HG03025 (cell line): ENCODE measurements at regions not wholly inside any gene's neighbourhood (a gene's known extent, or its start where the extent isn't known, plus 50 kb on each side); places are given as distances from the start of the nearest gene placed in this dataset.

Source experiments
- ATAC-seq: cut with Tn5 transposase; IDR thresholded peaks from one replicate; pipeline ENCODE4 v1.9.1; 2021; ENCODE audit warnings: mild to moderate bottlenecking, moderate library complexity; ENCODE audit not compliant: unreplicated experiment, low FRiP score

GRCh38 chr5:148708854-148709253 is 54.5 kb upstream of the HTR4 start:
- ATAC-seq = no peak

- no peak for ATAC-seq
Measured at GRCh38 chr5:148711961-148712360, 57.6 kb upstream of the HTR4 start.

DNA sequence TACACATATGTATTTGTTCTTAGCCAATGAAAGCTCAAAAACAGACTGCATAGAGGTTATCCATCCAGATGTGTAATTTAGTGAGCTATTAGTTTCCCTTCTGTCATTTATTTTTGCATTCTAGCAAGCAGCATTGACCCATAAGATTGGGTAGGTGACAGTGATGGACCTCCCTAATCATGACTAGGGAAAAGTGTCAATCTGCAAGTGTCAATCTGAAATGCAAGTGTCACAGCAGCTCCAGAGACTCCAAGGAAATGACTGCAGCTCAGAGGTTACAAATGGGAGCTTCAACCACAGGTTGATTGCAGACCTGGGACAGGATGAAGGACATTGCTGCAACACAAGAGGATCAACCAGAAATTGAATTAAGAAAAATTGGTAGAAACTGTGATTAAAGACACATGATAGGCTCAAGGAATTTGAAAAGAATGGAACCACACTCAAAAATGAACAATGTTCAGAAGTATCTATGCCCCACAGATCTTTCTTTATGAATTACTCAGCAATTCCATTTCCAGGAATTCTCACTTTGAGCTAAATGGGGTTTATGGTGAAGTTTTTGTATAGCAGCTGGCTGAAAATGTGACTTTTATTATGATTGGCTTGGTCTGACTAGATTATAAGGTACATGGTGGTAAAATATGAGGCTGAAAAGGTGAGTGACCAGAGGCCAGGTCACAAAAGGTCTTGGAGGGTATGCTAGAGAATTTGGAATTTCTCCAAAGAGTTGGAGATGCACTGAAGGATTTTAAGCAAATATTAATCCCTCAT is 59.6 kb upstream of the HTR4 start:
- no peak for ATAC-seq

DNA sequence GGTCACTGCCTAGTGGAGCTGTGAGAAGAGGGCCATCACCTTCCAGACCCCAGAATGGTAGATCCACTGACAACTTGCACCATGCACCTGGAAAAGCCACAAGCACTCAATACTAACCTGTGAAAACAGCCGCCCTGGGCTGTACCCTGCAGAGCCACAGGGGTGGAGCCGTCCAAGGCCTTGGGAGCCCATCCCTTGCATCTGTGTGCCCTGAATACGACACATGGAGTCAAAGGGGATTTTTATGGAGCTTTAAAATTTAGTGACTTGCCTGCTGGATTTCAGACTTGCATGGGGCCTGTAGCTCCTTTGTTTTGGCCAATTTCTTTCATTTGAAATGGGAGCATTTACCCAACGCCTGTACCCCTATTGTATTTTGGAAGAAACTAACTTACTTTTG is 62.4 kb upstream of the HTR4 start:
- no peak for ATAC-seq

GRCh38 chr5:148717668-148718067 is 63.3 kb upstream of the HTR4 start:
- ATAC-seq = no peak

DNA sequence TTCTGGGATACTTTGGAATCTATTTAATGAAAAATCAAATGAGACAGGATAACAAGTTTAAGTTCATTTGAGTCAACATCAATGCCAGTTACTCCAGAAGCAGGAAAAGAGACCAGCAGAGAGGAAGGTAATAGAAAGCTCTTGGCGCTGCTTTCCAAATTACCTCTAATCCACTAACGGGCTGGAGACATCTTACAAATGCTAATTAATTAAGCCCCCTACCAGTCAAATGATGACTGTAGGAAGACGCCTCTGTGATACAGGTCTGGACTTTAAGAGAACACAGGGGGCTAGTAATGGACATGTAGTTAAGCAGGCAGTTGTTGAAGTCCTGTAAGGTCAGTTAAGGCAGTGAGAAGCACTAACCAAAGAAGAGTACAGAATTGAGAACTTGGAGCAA is 65.3 kb upstream of the HTR4 start:
- ATAC-seq = no peak

GRCh38 chr5:148720257-148720656 is 65.9 kb upstream of the HTR4 start:
- ATAC-seq = no peak

- ATAC-seq = no peak
Measured at GRCh38 chr5:148723143-148723542, 68.8 kb upstream of the HTR4 start.

- no peak for ATAC-seq
Measured at GRCh38 chr5:148725675-148726074, 71.3 kb upstream of the HTR4 start.

DNA sequence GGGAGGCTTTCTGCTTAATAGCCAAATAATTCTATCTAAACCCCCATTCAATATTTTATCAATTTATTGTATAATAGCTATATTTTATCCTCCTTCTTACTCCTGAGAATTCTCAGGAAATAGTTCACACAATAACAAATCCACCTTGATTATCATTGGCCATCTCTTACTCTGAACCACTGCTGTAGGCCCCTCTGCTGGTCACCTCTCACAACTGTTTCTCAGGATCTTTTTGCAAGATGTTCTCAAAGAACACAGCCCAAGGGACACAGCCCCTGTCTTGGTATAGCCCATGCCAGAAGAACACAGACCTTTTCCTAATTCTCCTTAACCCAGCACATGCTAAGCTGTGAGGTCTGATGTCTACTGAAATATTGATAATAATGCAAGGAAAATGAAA is 74.9 kb upstream of the HTR4 start:
- no peak for ATAC-seq

DNA sequence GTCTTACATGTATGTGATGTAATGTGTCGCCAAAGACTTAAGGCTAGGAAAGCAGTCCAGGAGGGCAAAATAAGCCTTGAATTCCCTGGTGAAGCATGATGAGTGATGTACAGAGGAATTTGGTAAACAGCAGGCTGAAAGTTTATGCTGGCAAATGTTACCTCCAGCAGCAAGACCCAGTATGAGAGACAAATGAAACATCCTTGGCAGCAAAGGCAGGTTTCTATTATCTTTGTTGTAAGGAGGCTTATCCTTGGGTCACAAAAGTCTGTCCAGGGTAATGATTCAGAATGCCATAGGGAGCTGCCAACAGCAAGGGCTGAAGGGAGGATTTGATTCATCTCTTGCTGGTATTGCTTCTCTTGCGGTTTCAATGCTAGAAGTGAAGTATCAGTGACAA is 75.9 kb upstream of the HTR4 start:
- no peak for ATAC-seq

DNA sequence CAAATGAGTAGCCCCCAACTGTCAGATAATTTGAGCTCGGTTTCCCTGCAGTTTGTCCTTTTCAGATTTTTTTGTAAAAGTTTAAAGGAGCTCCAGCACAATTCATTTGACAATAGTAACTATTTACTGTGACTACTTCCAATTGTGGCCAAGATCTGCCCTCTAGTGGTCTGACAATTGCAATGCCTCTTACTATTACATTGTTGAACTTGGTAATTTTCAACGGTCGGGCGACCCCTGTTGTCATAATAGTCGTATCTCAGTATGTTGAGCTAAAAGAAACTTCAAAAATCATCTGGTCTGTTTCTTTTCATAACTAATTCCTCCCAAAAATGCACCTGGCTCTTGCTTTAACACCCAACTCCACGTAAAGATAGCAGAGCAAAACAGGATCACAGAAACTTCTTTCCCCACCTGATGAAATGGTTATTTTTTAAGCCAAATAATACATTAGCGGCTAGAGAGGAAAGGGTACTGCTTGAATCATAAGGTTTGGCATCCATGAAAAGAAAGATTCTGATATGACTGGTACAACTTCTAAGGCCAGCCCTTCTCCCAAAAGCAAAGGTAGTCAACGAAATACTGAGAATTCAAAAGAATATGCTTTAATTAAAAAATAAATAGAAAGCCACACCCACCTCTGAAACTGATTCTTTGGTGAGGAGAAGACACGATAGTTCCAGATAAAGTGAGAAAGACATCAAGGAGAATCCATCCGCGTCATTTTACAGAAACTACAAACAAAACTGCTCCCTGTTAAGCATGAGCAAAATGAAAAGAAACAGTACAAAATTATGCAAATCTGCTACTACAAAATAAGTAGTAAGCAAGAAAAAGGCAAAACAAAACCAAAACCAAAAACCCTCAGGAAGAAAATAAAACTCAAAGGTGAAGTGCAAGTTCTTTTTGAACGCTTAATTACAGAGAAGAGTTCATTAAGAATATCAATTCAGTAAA is 76.9 kb upstream of the HTR4 start:
- ATAC-seq = peak; percentile 94

GRCh38 chr5:148732692-148733091 is 78.4 kb upstream of the HTR4 start:
- ATAC-seq = no peak

GRCh38 chr5:148733601-148734438 is 79.5 kb upstream of the HTR4 start:
- ATAC-seq = no peak

GRCh38 chr5:148734518-148734917 is 80.2 kb upstream of the HTR4 start:
- ATAC-seq = no peak

- ATAC-seq = no peak
Measured at GRCh38 chr5:148735301-148735835, 81.0 kb upstream of the HTR4 start.

DNA sequence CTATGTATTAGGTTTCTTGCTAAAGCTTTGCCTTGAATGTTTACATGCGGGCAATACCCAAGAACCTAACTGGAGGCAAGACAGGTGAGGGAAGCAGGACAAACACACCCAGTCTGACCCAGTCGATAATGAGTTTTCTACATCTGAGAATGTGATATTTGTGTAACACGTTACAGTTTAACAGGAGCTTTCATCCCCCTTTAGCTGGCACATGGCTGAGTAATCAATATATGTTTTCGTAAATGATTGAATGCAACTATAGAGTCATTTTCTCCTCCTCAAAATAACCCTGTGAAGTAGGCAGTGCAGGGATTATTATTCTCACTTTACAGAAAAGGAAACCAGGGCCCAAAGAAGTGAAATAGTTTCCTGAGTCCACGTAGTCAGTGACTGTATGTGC is 84.7 kb upstream of the HTR4 start:
- no peak for ATAC-seq

DNA sequence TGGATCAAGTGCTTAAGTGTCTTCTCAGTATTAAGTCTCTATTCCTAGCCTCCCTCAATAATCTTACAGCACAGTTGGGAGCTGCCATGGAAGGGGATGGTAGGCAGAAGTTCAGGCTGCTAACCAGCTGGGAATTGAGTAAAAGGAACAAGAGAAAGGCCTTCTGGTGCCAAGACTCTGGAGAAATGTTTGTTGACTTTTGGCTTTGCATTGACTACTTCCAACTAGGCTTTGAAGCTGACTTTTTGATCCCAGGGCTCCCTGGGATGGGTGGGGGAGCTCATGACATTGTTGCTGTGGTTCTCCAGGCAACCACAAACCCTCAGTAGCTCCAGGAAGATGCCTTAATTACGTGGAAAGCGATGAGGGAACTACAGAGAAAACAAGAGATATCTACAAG is 85.2 kb upstream of the HTR4 start:
- no peak for ATAC-seq

- ATAC-seq = no peak
Measured at GRCh38 chr5:148740079-148740858, 85.9 kb upstream of the HTR4 start.
